ENCODE measurements at regions not wholly inside any gene's neighbourhood (a gene's known extent, or its start where the extent isn't known, plus 50 kb on each side); places are given as distances from the start of the nearest gene placed in this dataset.

- DNase-seq = no peak
Observed at GRCh38 chr9:78811622-78812276, 514.8 kb downstream of the PSAT1 start.

GRCh38 chr9:78812665-78813064 lies 515.7 kb downstream of the PSAT1 start:
- DNase-seq = no peak

- no peak for DNase-seq
Observed at GRCh38 chr9:78813602-78814180, 516.8 kb downstream of the PSAT1 start.

- DNase-seq = no peak
Observed at GRCh38 chr9:78821126-78821822, 524.3 kb downstream of the PSAT1 start.

- DNase-seq = no peak
Observed at GRCh38 chr9:78826527-78826926, 529.6 kb downstream of the PSAT1 start.

GRCh38 chr9:78828521-78828920 lies 531.6 kb downstream of the PSAT1 start:
- DNase-seq = no peak

GRCh38 chr9:78830301-78830700 lies 533.4 kb downstream of the PSAT1 start:
- DNase-seq = no peak

GRCh38 chr9:78831726-78832125 lies 534.8 kb downstream of the PSAT1 start:
- no peak for DNase-seq

GRCh38 chr9:78835928-78836450 lies 539.1 kb downstream of the PSAT1 start:
- DNase-seq = no peak

GRCh38 chr9:78839252-78839651 lies 542.3 kb downstream of the PSAT1 start:
- DNase-seq = no peak

- no peak for DNase-seq
Observed at GRCh38 chr9:78848061-78848460, 551.1 kb downstream of the PSAT1 start.

- DNase-seq = no peak
Observed at GRCh38 chr9:78856144-78856543, 559.2 kb downstream of the PSAT1 start.

GRCh38 chr9:78856781-78857180 lies 559.9 kb downstream of the PSAT1 start:
- DNase-seq = no peak

- DNase-seq = no peak
Observed at GRCh38 chr9:78857373-78858225, 560.7 kb downstream of the PSAT1 start.

- DNase-seq = no peak
Observed at GRCh38 chr9:78858266-78858665, 561.3 kb downstream of the PSAT1 start.

GRCh38 chr9:78860801-78861475 lies 564.0 kb downstream of the PSAT1 start:
- DNase-seq = no peak

- no peak for DNase-seq
Observed at GRCh38 chr9:78863531-78863930, 566.6 kb downstream of the PSAT1 start.

GRCh38 chr9:78865737-78866136 lies 568.8 kb downstream of the PSAT1 start:
- DNase-seq = no peak

GRCh38 chr9:78866207-78867132 lies 569.5 kb downstream of the PSAT1 start:
- DNase-seq = no peak

GRCh38 chr9:78871086-78871451 lies 574.1 kb downstream of the PSAT1 start:
- DNase-seq = no peak
